ENCODE measurements at regions not wholly inside any gene's neighbourhood (a gene's known extent, or its start where the extent isn't known, plus 50 kb on each side); places are given as distances from the start of the nearest gene placed in this dataset.

- TF ChIP-seq CTCF (IDR thresholded peaks at IDR 0.05 in 2 of 3, conservative IDR thresholded peaks at IDR 0.05 in 1 of 3; ENCODE audit: borderline replicate concordance in 1 of 3, insufficient read depth in 1 of 3, low read depth in 2 of 3, low read length in 2 of 3) (no peak), POLR2A (IDR thresholded peaks at IDR 0.05; ENCODE audit: borderline replicate concordance, extremely low read depth, insufficient read depth, insufficient read length) (no peak), POLR2AphosphoS5 (IDR thresholded peaks at IDR 0.05; ENCODE audit: low read depth, low read length) (no peak), EZH2phosphoT487 (IDR thresholded peaks at IDR 0.05; ENCODE audit: borderline replicate concordance) (no peak)
These were observed 58.1 kb upstream of the STUM start for GRCh38 chr1:226490426-226490809.

All from HCT116 (cell line).